Panc1 (cell line): ENCODE measurements at regions not wholly inside any gene's neighbourhood (a gene's known extent, or its start where the extent isn't known, plus 50 kb on each side); places are given as distances from the start of the nearest gene placed in this dataset.

Experiments used
- ATAC-seq: fragments of 200-7000 bp; cut with Tn5 transposase; 2 replicates; pipeline ENCODE4 v1.9.1; 2020; ENCODE audit warnings: mild to moderate bottlenecking, moderate library complexity
- BruUV-seq: library from RNA; stranded (reverse); fragments of 400-500 nt; replicated peaks from 2 replicates; lab custom pipeline; 2021; lab: Mats Ljungman, UMichigan
- CTCF ChIA-PET: fragments of 300-600 bp; sonication (Branson Sonifier 250); formaldehyde crosslinking; loops from one replicate; lab custom pipeline; 2022; ENCODE audit warnings: antibody characterized with exemption; lab: Charles Lee
- POLR2A ChIA-PET: fragments of 300-600 bp; sonication (Branson Sonifier 250); formaldehyde crosslinking; loops from one replicate; lab custom pipeline; 2022; ENCODE audit warnings: antibody characterized with exemption; lab: Charles Lee
- DNase-seq: peaks from one replicate; pipeline ENCODE4 v3.0.0-alpha.2; 2010; ENCODE audit warnings: low read depth, low spot score
- H3K27ac ChIP-seq: 2 replicates; pipeline ENCODE4 v1.5.1; 2011; ENCODE audit warnings: mild to moderate bottlenecking, low read length, inconsistent platforms
- H3K27me3 ChIP-seq: fragments of 200-500 bp; sonication (Bioruptor generic); 2 replicates; pipeline ENCODE4 v1.6.0; 2014; ENCODE audit warnings: low read length, inconsistent platforms; ENCODE audit not compliant: control insufficient read depth, insufficient read depth
- H3K36me3 ChIP-seq: fragments of 200-500 bp; sonication (Bioruptor generic); 2 replicates; pipeline ENCODE4 v1.5.1; 2014; ENCODE audit warnings: inconsistent platforms, mild to moderate bottlenecking, low read length, moderate library complexity; ENCODE audit not compliant: control insufficient read depth, insufficient read depth
- H3K4me1 ChIP-seq: 2 replicates; pipeline ENCODE4 v1.5.1; 2011; ENCODE audit warnings: inconsistent platforms, mild to moderate bottlenecking, low read length, moderate library complexity; ENCODE audit not compliant: control insufficient read depth, insufficient read depth
- H3K4me3 ChIP-seq, 2 experiments: 2 replicates each; pipeline ENCODE4 v1.5.1; 2011 to 2012; ENCODE audit warnings: low read depth in 2 of 2, low read length in 2 of 2, mild to moderate bottlenecking in 2 of 2, inconsistent platforms in 1 of 2, moderate library complexity in 1 of 2
- H3K9me3 ChIP-seq: fragments of 200-500 bp; sonication (Bioruptor generic); 2 replicates; pipeline ENCODE4 v1.5.1; 2014; ENCODE audit warnings: low read depth, mild to moderate bottlenecking, inconsistent platforms, low read length, moderate library complexity; ENCODE audit not compliant: control insufficient read depth, insufficient read depth
- CTCF ChIP-seq: fragments of 450-650 bp; IDR thresholded peaks from 2 replicates; pipeline ENCODE4 v1.5.1; 2017; ENCODE audit warnings: mild to moderate bottlenecking
- POLR2AphosphoS5 ChIP-seq: IDR thresholded peaks from 2 replicates; pipeline ENCODE4 v1.6.1; 2012; ENCODE audit warnings: mild to moderate bottlenecking, low read depth, low read length, moderate library complexity
- REST ChIP-seq, 2 experiments: IDR thresholded peaks; 2 replicates each; pipeline ENCODE4 v1.6.1; 2011 to 2012; ENCODE audit warnings: low read depth in 2 of 2, control low read depth in 1 of 2, low read length in 1 of 2, mild to moderate bottlenecking in 1 of 2, moderate library complexity in 1 of 2; ENCODE audit not compliant: insufficient read depth in 1 of 2
- SIN3A ChIP-seq: IDR thresholded peaks from 2 replicates; pipeline ENCODE4 v1.6.1; 2012; ENCODE audit warnings: low read depth, mild to moderate bottlenecking, low read length, moderate library complexity, borderline replicate concordance; ENCODE audit not compliant: insufficient read depth
- TCF7L2 ChIP-seq: IDR thresholded peaks from 2 replicates; pipeline ENCODE4 v1.6.1; 2011; ENCODE audit warnings: mild to moderate bottlenecking, low read depth, low read length, inconsistent platforms
- in situ Hi-C: cut with HindIII; loops from 2 replicates; pipeline ENCODE4 v1.10.0; 2016; ENCODE audit warnings: low sequenced_read_pairs, low pct_unique_long_range_greater_than_20kb
- intact Hi-C: fragments of 100-400 bp; cut with micrococcal nuclease; formaldehyde crosslinking; loops from one replicate; pipeline ENCODE4 v1.10.0; 2022; ENCODE audit not compliant: unreplicated experiment

GRCh38 chr13:37351211-37351610, 245.7 kb upstream of the CSNK1A1L start:
- Histone ChIP-seq H3K27me3 (no peaks in the 10 kb centered on the region), H3K4me1 (no peaks in the 10 kb centered on the region), H3K4me3 (no peak overlapping the region), H3K9me3 (no peaks in the 10 kb centered on the region), H3K36me3 (no peaks in the 10 kb centered on the region), H3K27ac (no peak overlapping the region)
- no peak for DNase-seq
- in situ Hi-C loops, result no loop called here
- TF ChIP-seq REST (IDR thresholded peaks at IDR 0.05; ENCODE audit: insufficient read depth in 1 of 2, low read depth in 2 of 2, low read length in 1 of 2) (no peak), SIN3A (no peak), POLR2AphosphoS5 (no peak), TCF7L2 (no peak), CTCF (no peak)
- intact Hi-C loops, result no loop called here
- CTCF ChIA-PET, result no interaction called here
- POLR2A ChIA-PET, result no interaction called here
- no TSS peak for BruUV-seq
- no peak for ATAC-seq

DNA sequence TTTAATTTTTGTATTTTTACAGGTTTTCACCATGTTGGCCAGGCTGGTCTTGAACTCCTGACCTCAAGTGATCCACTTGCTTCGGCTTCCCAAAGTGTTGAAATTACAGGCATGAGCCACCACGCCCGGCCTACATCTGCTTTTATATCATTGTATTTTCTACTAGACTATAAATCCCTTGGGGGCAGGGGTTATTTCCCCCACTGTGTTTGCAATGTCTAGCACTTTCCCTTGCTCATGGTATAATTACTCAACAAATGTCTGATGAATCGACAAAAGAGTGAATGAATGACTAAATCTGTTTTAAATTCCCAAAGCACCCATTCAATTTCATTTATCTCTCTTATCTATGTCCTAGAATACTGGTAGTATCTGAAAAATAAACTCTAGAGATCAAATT, 244.5 kb upstream of the CSNK1A1L start:
- Histone ChIP-seq H3K4me3 (no peak overlapping the region), H3K36me3 (no peaks in the 10 kb centered on the region), H3K4me1 (no peaks in the 10 kb centered on the region), H3K27ac (no peak overlapping the region), H3K9me3 (no peaks in the 10 kb centered on the region), H3K27me3 (no peaks in the 10 kb centered on the region)
- no peak for ATAC-seq
- BruUV-seq, result no TSS peak
- DNase-seq, result no peak
- intact Hi-C loops, result no loop called here
- ChIA-PET POLR2A (no interaction called here), CTCF (no interaction called here)
- TF ChIP-seq REST (IDR thresholded peaks at IDR 0.05; ENCODE audit: insufficient read depth in 1 of 2, low read depth in 2 of 2, low read length in 1 of 2) (no peak), POLR2AphosphoS5 (no peak), TCF7L2 (no peak), SIN3A (no peak), CTCF (no peak)
- in situ Hi-C loops, result no loop called here
